ENCODE measurements at regions not wholly inside any gene's neighbourhood (a gene's known extent, or its start where the extent isn't known, plus 50 kb on each side); places are given as distances from the start of the nearest gene placed in this dataset.

DNA sequence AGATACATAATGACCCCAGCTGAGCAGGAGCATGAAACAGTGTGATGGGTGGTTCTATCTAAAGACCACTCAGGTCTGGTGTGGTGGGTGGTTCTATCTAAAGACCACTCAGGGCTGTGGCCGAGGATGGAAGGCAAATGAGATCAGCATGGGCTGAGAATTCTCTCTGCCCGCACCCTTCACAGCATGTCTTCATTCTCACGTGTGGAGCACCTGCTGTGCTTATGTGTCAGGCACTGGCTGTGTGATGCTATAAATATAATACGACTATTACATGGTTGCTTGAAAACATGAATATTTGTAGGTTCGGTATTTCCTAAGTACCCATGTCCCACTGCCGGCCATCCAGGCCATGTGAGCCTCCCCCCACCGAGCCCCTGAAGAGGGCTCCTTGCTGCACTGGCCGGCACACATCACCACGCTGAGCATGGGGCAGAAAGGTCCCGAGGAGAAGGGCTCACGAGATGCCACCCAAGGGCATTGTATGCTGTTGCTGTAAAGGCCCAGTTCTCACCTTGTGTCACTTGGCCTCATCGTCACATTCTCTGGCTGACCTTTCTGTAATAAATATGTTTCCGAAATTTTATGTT lies 810.2 kb downstream of the UQCRFS1 start:
- H3K27me3 ChIP-seq, result no peaks in the 10 kb centered on the region
- no peaks in the 10 kb centered on the region for H3K9me3 ChIP-seq
- H3K9ac ChIP-seq (ENCODE audit: low read depth in 2 of 2, low read length in 2 of 2), result no peak overlapping the region
- H3K27ac ChIP-seq, result no peak overlapping the region
- no peak overlapping the region for H3K4me3 ChIP-seq
- no peak for DNase-seq
- H3K36me3 ChIP-seq, result no peaks in the 10 kb centered on the region
- H3K4me1 ChIP-seq, result peaks cover 5% of the 10 kb centered on the region
- TF ChIP-seq CTCF (IDR thresholded peaks at IDR 0.05), result no peak
- intact Hi-C loops (cut with DNase I), result no loop called here

GRCh38 chr19:28401739-28402424 lies 811.1 kb downstream of the UQCRFS1 start:
- TF ChIP-seq CTCF (IDR thresholded peaks at IDR 0.05), result no peak
- Histone ChIP-seq H3K4me1 (peaks cover 5% of the 10 kb centered on the region), H3K9me3 (no peaks in the 10 kb centered on the region), H3K27ac (no peak overlapping the region), H3K27me3 (no peaks in the 10 kb centered on the region), H3K36me3 (no peaks in the 10 kb centered on the region), H3K9ac (ENCODE audit: low read depth in 2 of 2, low read length in 2 of 2) (no peak overlapping the region), H3K4me3 (no peak overlapping the region)
- intact Hi-C loops (cut with DNase I), result no loop called here
- DNase-seq, result no peak

GRCh38 chr19:28400953-28401671 lies 811.8 kb downstream of the UQCRFS1 start:
- no peaks in the 10 kb centered on the region for H3K9me3 ChIP-seq
- H3K4me1 ChIP-seq, result peaks cover 5% of the 10 kb centered on the region
- intact Hi-C loops (cut with DNase I), result no loop called here

GRCh38 chr19:28399187-28399586 lies 813.8 kb downstream of the UQCRFS1 start:
- intact Hi-C loops (cut with DNase I), result no loop called here
- Histone ChIP-seq H3K4me3 (no peak overlapping the region), H3K27ac (no peak overlapping the region), H3K9me3 (no peaks in the 10 kb centered on the region), H3K4me1 (no peaks in the 10 kb centered on the region), H3K36me3 (no peaks in the 10 kb centered on the region), H3K27me3 (no peaks in the 10 kb centered on the region), H3K9ac (ENCODE audit: low read depth in 2 of 2, low read length in 2 of 2) (no peak overlapping the region)
- no peak for DNase-seq
- no peak for TF ChIP-seq CTCF (IDR thresholded peaks at IDR 0.05)

More at GRCh38 chr19:28400953-28401671, 811.8 kb downstream of the UQCRFS1 start:
- Histone ChIP-seq H3K27me3 (no peaks in the 10 kb centered on the region), H3K36me3 (no peaks in the 10 kb centered on the region), H3K9ac (ENCODE audit: low read depth in 2 of 2, low read length in 2 of 2) (no peak overlapping the region), H3K27ac (no peak overlapping the region), H3K4me3 (no peak overlapping the region)
- no peak for DNase-seq
- no peak for TF ChIP-seq CTCF (IDR thresholded peaks at IDR 0.05)

DNA sequence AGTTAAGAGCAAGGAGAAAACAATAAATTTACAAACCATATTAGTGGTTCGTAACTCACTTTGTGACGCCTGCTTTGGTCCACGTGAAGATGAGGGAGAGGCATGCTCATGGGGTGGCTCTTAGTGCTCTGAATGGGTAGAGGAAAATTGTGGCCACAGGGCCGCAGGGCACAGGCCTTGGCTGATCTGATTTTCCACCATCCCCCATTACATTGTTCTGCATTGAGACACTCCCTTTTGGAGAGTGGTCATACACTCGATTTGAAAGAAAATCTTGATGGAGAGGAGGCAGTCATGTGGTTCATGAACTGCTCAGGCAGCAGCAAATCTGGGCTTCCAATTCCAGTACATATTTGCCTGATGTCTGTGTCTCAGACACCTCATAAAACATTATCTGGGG lies 815.2 kb downstream of the UQCRFS1 start:
- intact Hi-C loops (cut with DNase I), result no loop called here
- H3K36me3 ChIP-seq, result no peaks in the 10 kb centered on the region
- no peak for TF ChIP-seq CTCF (IDR thresholded peaks at IDR 0.05)
- H3K27ac ChIP-seq, result no peak overlapping the region
- no peaks in the 10 kb centered on the region for H3K27me3 ChIP-seq
- no peaks in the 10 kb centered on the region for H3K4me1 ChIP-seq
- H3K9me3 ChIP-seq, result no peaks in the 10 kb centered on the region
- no peak for DNase-seq
- H3K4me3 ChIP-seq, result no peak overlapping the region
- no peak overlapping the region for H3K9ac ChIP-seq (ENCODE audit: low read depth in 2 of 2, low read length in 2 of 2)
